ENCODE measurements at regions not wholly inside any gene's neighbourhood (a gene's known extent, or its start where the extent isn't known, plus 50 kb on each side); places are given as distances from the start of the nearest gene placed in this dataset.

DNA sequence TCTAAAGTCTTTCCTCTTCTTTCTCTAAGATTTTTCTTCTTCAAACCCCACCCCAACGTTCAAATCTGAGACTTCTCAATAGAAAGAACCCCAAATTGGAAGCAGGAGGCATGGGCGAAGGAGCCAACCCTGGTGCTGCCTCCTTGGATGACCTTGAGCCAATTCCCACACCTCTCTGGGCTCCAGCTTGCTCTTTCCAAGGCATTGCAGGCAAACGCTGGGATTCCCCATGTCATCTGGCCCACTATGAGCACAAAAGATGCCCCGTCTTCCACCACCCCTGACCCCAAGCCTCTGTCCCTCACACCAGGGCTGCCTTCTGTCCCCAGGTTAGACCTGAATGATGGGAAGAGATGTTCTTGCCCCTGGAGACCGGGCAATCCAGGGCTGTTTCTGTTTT is 57.0 kb downstream of the TTC32 start:
- TF ChIP-seq POLR2A (IDR thresholded peaks at IDR 0.05), result no peak
- TF ChIP-seq, protein P1, sequence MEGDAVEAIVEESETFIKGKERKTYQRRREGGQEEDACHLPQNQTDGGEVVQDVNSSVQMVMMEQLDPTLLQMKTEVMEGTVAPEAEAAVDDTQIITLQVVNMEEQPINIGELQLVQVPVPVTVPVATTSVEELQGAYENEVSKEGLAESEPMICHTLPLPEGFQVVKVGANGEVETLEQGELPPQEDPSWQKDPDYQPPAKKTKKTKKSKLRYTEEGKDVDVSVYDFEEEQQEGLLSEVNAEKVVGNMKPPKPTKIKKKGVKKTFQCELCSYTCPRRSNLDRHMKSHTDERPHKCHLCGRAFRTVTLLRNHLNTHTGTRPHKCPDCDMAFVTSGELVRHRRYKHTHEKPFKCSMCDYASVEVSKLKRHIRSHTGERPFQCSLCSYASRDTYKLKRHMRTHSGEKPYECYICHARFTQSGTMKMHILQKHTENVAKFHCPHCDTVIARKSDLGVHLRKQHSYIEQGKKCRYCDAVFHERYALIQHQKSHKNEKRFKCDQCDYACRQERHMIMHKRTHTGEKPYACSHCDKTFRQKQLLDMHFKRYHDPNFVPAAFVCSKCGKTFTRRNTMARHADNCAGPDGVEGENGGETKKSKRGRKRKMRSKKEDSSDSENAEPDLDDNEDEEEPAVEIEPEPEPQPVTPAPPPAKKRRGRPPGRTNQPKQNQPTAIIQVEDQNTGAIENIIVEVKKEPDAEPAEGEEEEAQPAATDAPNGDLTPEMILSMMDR (IDR thresholded peaks at IDR 0.05), result no peak
